ENCODE measurements at regions not wholly inside any gene's neighbourhood (a gene's known extent, or its start where the extent isn't known, plus 50 kb on each side); places are given as distances from the start of the nearest gene placed in this dataset.

DNA sequence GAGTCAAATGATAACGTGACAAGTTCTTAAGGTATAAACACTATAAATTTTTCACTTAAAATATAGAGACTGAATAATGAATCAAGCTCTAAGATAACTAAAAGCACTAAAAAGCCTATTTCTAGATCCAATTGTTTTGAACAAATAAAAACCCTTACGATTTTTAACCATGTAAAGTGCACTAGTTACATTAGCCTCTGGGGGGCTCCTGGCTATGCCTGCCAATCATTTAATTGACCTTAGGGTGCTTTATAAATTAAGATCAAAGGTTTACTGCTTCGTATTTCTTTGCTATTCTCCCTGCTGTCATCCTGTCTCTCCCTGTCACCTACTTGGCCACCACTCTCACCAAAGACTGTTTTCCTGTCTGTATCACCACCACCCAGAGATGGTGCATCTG, 133.4 kb downstream of the ESM1 start:
- no peak for DNase-seq (ENCODE audit: low read depth in 3 of 3)

DNA sequence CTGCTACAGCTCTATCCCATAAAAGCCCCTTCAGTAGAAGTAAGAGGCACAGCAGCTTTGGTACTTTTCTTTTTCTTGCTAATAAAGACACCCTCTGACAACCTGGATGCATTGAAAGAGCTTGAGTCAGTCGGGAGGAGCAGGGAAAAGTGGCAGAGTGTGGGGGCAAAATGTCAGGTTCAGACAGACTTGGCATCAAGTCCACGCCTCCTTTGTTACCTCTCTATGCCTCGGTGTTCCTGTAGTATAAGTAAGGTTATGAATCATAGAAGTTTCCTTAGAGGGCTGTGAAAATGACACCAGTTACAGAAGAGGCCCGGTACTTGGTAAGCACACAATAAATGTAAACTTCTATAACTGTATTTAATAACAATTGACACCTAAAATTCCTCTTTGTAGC, 133.9 kb downstream of the ESM1 start:
- no peak for DNase-seq (ENCODE audit: low read depth in 3 of 3)

DNA sequence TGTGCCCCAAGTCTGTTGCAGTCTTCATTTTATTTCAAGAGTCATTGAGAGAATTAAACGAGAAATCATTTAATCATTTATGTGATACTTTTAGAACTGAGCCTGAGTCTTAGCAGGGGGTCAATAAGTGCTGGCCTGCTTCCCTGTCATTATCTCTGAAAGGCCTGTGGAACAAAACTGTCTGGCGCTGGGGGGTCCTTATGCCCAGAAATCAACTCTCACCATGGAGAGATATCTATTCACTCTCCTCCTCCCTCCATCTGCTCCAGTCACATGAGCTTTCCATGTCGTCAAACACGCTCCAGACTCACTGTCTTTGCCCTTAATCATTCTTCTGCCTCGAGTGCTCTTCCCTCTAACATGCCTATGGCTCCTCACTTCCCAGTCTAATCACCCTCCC, 136.8 kb downstream of the ESM1 start:
- no peak for DNase-seq (ENCODE audit: low read depth in 3 of 3)

DNA sequence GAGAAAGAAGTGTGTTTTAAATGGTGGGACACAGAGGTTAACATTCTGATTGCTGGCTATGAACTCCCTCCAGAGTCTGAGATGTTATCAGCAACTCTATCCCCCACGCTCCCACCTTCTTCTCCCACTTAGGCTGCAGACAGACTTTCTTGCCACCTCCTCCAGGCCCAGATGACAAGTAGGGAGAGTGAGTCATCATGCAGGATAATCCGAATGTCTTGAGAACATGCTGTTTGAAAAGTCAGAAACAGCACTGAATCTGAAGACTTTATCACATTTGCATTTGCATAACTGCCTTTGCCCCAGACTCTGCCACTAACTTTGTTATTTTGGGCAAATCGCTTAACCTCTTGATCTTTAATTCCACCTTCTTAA, 139.8 kb downstream of the ESM1 start:
- no peak for DNase-seq (ENCODE audit: low read depth in 3 of 3)

DNA sequence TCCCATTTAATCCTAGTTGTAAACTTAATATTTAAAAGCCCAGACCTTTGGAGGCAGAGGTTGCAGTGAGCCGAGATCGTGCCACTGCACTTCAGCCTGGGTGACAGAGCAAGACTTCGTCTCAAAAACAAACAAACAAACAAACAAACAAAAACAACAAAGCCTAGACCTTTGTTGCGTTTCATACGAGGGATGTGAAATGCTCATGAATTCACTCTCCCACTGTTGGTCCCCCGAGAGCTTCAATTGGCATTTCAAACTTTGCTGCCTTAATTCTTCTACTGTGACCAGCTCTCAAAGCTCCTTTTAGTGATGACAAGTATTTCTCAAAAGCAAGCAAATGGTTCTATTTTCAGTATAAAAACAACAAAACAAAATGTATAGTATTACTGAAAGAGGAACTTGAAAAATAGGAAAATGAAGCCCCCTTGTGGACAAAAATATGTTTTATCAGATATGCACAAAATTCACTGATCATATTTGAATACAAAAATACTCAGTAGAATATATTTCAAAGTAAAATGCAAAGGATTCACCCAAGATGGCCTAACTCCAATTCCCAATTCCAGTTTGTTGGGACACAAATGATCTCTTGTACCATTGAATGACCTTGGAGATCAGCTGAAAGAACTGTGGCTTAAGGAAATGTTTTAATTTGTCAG, 140.4 kb downstream of the ESM1 start:
- no peak for DNase-seq (ENCODE audit: low read depth in 3 of 3)

DNA sequence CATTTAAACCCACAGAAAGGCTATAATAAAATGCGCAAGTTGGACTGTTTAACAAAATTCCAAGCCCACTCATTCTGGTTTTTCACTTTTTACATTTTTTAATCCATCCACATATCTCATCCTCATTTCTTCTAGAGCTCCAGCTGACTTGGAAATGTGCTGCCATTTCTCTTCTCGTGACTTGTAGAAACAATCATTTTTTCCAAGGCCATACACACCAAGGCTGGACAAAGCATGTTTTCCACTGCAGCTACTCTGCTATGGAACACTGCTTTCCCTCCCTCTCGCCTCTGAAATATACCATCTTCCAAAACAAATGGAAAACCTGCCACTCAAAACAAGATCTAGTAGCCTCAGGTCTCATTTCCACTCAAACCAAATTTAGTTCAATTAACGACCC, 141.1 kb downstream of the ESM1 start:
- no peak for DNase-seq (ENCODE audit: low read depth in 3 of 3)

DNA sequence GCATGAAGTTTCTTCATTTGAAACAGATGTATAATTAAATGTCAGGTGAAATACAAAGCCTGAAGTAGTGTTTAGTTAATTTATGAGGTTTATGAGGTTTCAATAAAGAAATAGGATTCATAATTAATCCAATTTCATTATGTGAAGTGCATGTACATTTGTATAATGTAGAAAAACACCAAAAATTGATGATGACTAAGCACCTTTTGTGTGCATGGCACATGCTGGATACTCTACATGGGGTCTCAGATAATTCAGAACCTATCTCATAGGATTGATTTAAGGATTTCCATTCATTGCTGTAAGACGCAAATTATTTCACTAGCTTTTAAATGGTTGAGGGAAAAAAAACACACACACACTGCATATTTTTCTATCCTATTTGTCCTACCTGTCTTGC, 143.9 kb downstream of the ESM1 start:
- no peak for DNase-seq (ENCODE audit: low read depth in 3 of 3)

DNA sequence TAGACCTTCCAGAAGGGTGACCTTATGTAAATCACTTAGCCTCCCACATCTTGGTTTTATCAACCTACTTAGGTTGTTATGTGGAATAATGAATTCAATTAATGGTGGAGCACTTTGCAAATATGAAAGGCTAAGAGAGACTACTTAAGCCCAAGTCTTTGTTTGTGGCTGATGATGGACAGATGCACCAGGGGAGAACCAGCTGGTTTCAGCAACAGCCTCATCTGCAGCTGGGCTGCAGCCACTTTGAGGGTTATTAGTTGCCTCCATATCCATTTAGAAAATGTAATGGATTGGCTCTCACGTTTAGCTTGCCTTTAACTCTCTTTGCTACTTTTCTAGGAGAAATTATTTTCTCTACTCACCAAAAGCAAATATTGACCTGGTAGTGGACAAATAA, 146.6 kb downstream of the ESM1 start:
- DNase-seq (ENCODE audit: low read depth in 3 of 3), result no peak

DNA sequence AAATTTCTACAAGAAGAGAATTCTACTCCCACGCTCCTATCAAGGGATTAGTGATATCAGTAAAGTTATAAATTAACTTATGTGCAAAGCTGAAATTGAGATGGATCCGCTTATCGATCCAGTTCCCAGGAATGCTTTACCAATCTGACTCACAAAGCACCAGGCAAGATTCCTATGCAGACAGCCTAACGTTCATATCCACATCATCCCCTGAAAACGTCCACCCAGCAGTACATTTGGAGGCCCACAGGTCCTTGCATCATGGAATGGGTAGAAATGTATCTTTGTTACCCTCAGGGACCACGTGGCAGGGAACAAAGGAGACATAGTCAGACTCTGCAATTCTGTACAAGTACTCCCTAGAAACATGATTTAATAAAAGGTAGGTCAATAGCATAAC, 147.4 kb downstream of the ESM1 start:
- DNase-seq (ENCODE audit: low read depth in 3 of 3), result no peak

DNA sequence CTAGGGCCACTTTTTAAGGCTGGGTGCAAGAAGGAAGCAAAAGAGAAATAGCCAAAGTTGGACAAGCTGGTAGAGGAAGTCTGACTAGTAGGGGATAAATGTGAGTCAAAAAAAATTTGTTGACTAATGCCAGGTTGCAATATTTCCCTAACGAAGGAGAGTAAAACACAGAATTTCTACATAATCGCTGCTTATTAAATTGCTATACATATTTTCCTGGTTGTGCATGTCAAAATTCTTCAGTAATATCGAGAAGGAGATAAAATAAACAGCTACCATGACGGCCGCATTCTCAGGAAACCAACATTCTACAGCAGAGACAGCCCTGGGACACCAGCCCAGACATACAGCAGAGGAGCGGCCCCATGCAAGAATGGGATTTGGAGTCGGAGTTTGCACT, 148.3 kb downstream of the ESM1 start:
- DNase-seq (ENCODE audit: low read depth in 3 of 3), result no peak

DNA sequence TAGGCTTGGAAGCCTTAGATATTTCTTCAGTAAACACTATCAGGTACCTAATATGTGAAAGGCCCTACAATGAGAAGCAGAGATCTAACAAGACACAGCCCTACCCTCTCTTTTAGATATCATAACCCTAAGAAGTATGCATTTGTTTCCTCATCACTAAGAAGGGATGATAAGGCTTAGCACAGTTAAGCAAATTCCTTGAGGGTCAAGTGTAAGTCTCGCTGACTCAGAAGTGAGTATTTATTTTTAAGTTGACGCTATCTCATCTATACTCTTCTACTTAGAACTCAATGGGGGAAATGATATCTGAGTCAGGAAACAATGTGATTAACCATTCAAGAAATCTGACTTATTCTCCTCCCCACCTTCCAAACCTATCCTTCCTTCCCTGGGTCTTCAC, 149.7 kb downstream of the ESM1 start:
- DNase-seq (ENCODE audit: low read depth in 3 of 3), result no peak

DNA sequence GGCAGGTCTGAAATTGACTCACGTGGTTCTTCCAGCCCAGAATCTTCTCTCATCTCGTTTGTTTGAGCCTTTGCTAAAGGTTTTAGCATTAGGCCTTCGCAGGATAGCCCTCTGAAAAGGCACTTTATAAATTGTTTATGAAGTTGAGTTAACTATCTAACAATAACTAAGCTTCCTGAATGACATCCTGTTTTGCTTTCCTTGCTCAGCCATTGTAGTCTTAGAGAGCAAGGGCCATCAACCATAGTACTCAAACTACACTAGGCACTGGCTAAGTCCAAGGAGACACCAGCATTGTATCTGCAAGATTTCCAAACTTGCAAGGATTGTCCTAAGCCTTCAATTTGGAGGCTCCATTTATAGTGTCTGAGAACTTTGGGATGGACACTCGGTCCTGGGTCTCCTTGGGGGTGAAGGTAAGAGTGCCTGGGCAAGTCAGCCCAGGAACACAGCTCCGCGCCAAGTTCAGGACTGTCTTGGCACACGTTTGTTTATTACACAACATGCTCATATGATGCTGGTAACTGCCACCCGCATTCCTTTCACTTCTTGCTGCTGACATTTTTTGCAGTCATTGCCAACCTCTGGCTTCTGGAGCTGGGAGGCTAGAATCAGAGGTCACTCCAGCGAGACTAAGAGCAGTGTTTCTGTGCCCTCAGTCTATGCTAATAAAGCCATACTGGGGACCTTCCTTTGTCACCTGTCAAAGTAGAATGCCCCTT, 151.1 kb downstream of the ESM1 start:
- no peak for DNase-seq (ENCODE audit: low read depth in 3 of 3)

DNA sequence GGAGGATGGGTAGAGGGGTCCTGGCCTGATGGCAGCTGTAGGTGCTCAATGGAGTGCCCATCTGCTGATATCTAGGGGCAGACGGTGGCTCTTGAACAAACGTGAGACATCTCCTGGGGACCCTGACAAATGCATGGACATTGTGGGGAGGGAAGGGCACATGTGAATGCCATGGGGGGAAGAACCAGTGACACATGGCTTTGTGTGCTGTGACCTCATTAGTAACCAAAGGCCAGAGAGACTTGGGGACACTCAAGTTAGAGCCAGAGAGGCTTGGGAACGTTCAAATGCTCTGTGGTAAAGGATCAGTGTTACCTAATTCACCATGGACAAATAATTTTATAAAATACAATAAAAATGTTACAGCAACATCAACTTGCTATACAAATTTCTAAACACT, 151.8 kb downstream of the ESM1 start:
- DNase-seq (ENCODE audit: low read depth in 3 of 3), result no peak

DNA sequence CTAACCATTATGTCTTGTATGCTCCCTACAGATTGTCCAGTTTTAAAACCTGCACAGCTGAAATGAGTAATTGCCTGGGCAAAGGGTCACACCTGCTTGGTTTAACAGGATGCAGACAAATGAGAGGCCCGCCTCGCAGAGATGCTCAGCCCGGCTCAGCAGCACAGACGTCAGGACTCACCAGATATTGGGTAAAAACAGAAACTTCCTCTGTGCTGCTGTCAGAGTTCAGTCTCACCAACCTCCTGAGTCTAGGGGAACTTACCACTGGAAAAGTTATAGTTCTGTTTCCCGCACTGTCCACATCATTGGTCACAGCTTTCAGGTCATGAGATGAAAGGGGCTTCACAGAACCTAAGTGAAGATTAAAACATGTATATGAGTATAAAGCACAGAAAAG, 152.5 kb downstream of the ESM1 start:
- DNase-seq (ENCODE audit: low read depth in 3 of 3), result no peak

DNA sequence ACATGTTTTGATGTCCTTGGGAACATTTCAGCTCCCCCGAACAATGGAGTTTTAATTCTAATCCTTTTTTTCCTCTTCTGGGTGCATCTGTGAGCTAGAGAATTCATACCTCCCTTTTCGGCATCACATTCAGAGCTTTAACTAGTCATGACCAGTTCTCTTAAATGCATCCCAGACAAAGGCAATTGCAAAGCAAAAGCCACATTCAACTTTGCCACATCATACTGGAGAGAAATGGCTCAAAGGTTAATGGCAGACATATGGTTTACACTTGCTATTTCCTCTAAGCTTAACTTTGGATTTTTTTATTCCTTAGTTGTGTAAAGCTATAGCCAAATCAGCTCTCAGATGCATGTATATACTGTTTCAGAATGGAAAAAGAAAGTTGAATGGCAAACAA, 153.3 kb downstream of the ESM1 start:
- no peak for DNase-seq (ENCODE audit: low read depth in 3 of 3)

DNA sequence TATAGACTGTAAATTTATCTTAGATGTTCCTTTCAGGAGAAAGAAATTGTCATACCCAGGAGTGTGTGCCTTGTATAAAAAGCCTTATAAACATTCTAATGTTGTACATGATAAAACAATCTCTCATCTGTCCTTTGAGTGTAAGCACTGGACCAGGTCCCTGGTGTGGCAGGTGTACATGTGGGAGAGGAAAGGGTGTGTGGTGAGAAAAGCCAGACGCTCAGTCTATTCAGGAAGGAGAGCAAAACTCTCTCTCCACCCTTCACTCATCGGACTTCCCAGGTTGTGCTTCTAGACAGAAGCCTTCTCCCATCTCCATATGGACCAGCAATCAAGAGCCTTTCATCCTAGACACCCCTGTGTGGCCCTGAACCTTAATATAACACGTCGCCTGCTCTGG, 154.2 kb downstream of the ESM1 start:
- DNase-seq (ENCODE audit: low read depth in 3 of 3), result no peak

DNA sequence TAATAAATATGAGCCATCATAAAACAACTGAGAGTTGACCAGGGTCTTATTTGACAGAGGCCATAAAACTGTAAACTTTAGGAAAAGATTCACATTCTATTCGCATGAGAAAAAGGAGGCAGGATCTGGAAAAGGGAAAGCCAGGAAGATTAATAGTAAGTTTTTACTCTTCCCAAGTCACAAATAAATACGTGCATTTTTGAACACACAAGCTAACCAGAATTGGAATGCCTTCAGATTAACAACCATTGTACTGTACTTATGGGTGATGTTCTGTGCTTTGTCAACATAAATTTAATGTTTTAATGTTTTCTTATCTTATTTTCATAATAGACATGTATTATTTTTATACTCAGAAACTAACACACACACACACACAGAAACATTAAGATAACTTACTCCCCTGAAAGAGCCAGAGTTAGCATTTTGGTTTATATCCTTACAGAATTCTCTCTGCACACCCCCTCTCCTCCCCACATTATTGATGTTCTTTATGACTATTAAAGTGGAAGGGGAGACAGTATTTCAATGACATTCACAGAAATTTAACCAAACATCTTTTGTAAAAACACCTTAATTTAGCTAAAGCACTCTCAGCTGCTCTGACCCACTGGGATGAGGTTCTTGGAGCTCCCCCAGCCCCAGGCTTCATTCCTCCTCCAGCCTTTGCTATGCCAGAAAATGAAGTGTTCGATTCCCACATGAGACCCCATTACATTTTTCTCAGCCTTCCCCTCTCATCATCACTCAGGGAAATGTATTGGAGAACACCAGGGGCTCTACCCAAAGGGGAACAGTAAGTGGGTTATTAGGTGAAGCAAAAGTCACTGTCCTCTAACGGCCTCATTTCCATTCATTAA, 155.5 kb downstream of the ESM1 start:
- DNase-seq (ENCODE audit: low read depth in 3 of 3), result no peak

DNA sequence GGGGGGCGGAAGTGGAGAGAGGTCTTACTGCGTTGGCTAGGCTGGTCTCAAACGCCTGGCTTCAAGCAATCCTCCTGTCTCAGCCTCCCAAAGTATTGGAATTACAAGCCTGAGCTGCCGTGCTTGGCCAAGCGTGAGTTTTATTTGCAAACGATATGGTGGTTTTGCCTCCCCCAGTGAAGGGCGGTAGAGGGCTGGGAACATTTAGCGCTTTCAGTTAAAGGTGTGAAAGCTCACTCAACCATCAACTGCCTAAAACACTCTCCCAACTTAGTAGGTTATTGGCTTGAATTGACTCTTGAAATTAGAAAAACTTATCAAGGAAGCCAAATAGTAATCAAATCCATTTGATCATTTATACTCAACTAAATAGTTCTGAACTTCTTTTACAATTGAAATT, 156.3 kb downstream of the ESM1 start:
- no peak for DNase-seq (ENCODE audit: low read depth in 3 of 3)

DNA sequence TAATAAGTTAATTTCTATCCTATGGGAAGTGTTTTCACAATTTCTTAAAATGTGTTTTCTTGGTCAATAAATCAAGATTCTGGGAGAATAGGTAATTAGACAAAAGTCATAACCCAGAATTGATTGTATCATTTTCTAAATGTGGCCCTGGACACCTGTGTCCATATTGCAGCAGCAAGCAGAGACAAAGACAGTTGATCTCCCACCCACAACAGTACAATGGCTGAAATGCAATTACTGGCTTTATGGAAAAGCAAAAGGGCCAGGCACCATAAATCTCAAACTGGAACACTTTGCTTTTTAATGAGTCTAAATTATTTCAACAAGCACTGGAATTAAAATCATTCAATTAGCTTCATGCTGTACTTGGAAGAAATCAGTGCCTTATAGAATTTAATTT, 157.2 kb downstream of the ESM1 start:
- no peak for DNase-seq (ENCODE audit: low read depth in 3 of 3)

DNA sequence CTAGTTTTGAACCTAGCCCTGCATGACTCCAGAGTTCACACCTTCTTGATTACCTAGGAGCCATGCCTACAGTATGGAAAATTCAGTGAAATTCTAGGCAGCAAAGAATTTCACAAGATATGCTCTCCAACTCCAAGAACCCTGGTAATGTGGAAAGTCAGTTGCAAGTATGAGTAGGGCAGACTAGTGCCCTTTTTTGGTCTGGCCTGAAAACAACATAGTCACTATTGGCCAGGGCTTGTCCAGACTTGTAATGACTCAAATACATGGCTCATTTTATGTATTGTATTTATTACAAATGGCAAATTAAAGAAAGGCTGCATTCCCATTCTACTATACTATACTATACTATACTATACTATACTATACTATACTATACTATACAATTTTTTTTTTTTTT, 160.4 kb downstream of the ESM1 start:
- DNase-seq (ENCODE audit: low read depth in 3 of 3), result no peak

DNA sequence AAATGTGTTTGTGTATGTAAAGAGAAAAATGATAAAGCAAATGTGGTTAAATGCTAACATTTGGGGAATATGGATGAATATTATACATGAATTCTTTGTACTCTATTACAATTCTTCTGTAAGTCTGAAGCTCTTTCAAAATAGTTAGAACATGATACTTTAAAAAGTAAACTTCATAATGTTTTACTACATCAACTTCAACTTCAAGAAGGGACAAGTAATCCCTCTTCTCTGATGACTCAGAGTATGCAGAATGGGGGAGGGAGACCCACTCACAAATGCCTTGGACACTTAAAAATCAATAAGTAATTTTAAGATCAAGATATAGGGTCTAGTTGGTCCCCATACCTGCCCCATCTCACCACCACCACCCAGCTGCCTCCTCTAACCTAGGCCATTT, 162.4 kb downstream of the ESM1 start:
- DNase-seq (ENCODE audit: low read depth in 3 of 3), result no peak

DNA sequence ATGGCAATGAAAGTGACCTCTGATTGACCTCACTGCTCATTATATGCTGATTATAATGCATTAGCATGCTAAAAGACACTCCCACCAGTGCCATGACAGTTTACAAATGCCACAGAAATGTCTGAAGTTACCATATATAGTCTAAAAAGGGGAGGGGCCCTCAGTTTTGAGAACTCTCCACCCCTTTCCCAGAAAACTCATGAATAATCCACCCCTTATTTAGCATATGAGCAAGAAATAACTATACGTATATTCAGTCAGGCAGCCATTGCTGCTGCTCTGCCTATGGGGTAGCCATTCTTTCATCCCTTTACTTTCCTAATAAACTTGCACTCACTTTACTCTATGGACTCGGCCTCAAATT, 163.1 kb downstream of the ESM1 start:
- DNase-seq (ENCODE audit: low read depth in 3 of 3), result no peak
